Hepatocyte (in vitro differentiated cells): ENCODE measurements at regions not wholly inside any gene's neighbourhood (a gene's known extent, or its start where the extent isn't known, plus 50 kb on each side); places are given as distances from the start of the nearest gene placed in this dataset.

Source experiments
- CTCF ChIP-seq: fragments of 200-600 bp; sonication (generic); IDR thresholded peaks from 2 replicates; pipeline ENCODE4 v1.5.1; 2016; ENCODE audit warnings: antibody characterized with exemption, mild to moderate bottlenecking; ENCODE audit not compliant: poor library complexity
- EZH2 ChIP-seq: fragments of 200-600 bp; sonication (generic); IDR thresholded peaks from 2 replicates; pipeline ENCODE4 v1.6.1; 2016; ENCODE audit warnings: antibody characterized with exemption, mild to moderate bottlenecking, borderline replicate concordance

GRCh38 chr1:177847843-177848242 is 122.0 kb downstream of the SEC16B start:
- TF ChIP-seq CTCF (no peak), EZH2 (no peak)
